Naive thymus-derived CD4-positive, alpha-beta T cell (primary cell): ENCODE measurements at regions not wholly inside any gene's neighbourhood (a gene's known extent, or its start where the extent isn't known, plus 50 kb on each side); places are given as distances from the start of the nearest gene placed in this dataset.

Experiments
- ATAC-seq: fragments of 150-1000 bp; cut with Tn5 transposase; 2 replicates; pipeline ENCODE4 v1.10.0; 2021; ENCODE audit warnings: mild to moderate bottlenecking, moderate library complexity
- CTCF ChIA-PET: fragments of 350-600 bp; sonication (Branson Sonifier 250); formaldehyde crosslinking; loops from one replicate; lab custom pipeline; 2021; ENCODE audit warnings: antibody characterized with exemption; lab: Charles Lee
- POLR2A ChIA-PET: fragments of 350-600 bp; sonication (Branson Sonifier 250); formaldehyde crosslinking; loops from one replicate; lab custom pipeline; 2021; ENCODE audit warnings: antibody characterized with exemption, inconsistent platforms; lab: Charles Lee
- DNase-seq, 9 donors: peaks; one replicate each; pipeline versions ENCODE4 v3.0.0 to v3.0.0-alpha.2; 2020 to 2022; ENCODE audit warnings: mixed read lengths in 1 of 9
- H3K27ac ChIP-seq: one replicate; pipeline ENCODE4 v1.7.0; 2013; ENCODE audit warnings: mild to moderate bottlenecking, low read depth, low read length, moderate library complexity
- H3K27me3 ChIP-seq, 2 donors: one replicate each; pipeline ENCODE4 v1.7.0; 2013; ENCODE audit warnings: low read length in 2 of 2, mild to moderate bottlenecking in 2 of 2, moderate library complexity in 2 of 2; ENCODE audit not compliant: control insufficient read depth in 2 of 2, insufficient read depth in 2 of 2
- H3K36me3 ChIP-seq, 3 experiments: 1 replicate in 2 of 3; 2 replicates in 1 of 3; pipeline ENCODE4 v1.7.0; 2013; ENCODE audit warnings: low read length in 3 of 3, mild to moderate bottlenecking in 3 of 3, moderate library complexity in 1 of 3; ENCODE audit not compliant: insufficient read depth in 3 of 3, control insufficient read depth in 2 of 3
- H3K4me1 ChIP-seq, 2 donors: one replicate each; pipeline ENCODE4 v1.7.0; 2013; ENCODE audit warnings: low read length in 2 of 2, mild to moderate bottlenecking in 2 of 2, moderate library complexity in 1 of 2; ENCODE audit not compliant: control insufficient read depth in 2 of 2, insufficient read depth in 2 of 2
- H3K4me3 ChIP-seq: 2 replicates; pipeline ENCODE4 v1.7.0; 2013; ENCODE audit warnings: mild to moderate bottlenecking, low read length
- H3K9me3 ChIP-seq, 3 experiments: 1 replicate in 2 of 3; 2 replicates in 1 of 3; pipeline ENCODE4 v1.7.0; 2013; ENCODE audit warnings: low read length in 3 of 3; ENCODE audit not compliant: control insufficient read depth in 2 of 3
- H3K27ac Mint-ChIP-seq, 9 donors: one replicate each; pipeline ENCODE4 v1.8.0; 2020 to 2022; ENCODE audit warnings: mixed read lengths in 9 of 9, mild to moderate bottlenecking in 8 of 9, moderate library complexity in 5 of 9, inconsistent platforms in 2 of 9
- H3K27me3 Mint-ChIP-seq, 5 donors: one replicate each; pipeline ENCODE4 v1.8.0; 2021 to 2022; ENCODE audit warnings: mixed read lengths in 5 of 5, mild to moderate bottlenecking in 1 of 5
- H3K36me3 Mint-ChIP-seq, 5 donors: one replicate each; pipeline ENCODE4 v1.8.0; 2020 to 2022; ENCODE audit warnings: mixed read lengths in 5 of 5, mild to moderate bottlenecking in 3 of 5, inconsistent platforms in 1 of 5
- H3K4me1 Mint-ChIP-seq, 7 donors: one replicate each; pipeline ENCODE4 v1.8.0; 2020 to 2022; ENCODE audit warnings: mixed read lengths in 7 of 7, mild to moderate bottlenecking in 3 of 7, inconsistent platforms in 1 of 7
- H3K4me3 Mint-ChIP-seq, 10 donors: one replicate each; pipeline ENCODE4 v1.8.0; 2020 to 2022; ENCODE audit warnings: mild to moderate bottlenecking in 10 of 10, mixed read lengths in 10 of 10, moderate library complexity in 6 of 10, inconsistent platforms in 2 of 10
- H3K9me3 Mint-ChIP-seq, 11 donors: one replicate each; pipeline ENCODE4 v1.8.0; 2020 to 2022; ENCODE audit warnings: mixed read lengths in 11 of 11, mild to moderate bottlenecking in 4 of 11, inconsistent platforms in 1 of 11, moderate library complexity in 1 of 11
- intact Hi-C, 2 donors: fragments of 100-400 bp; cut with micrococcal nuclease; formaldehyde crosslinking; loops; one replicate each; pipeline ENCODE4 v1.15.1; 2023

GRCh38 chr16:81185416-81185815 lies 53.1 kb upstream of the BCO1 start:
- Mint-ChIP-seq H3K4me1 (no peaks in the 10 kb centered on the region), H3K27me3 (peaks cover 0 to 4% (median 2%) of the 10 kb centered on the region in 5 donors), H3K27ac (no peak overlapping the region), H3K9me3 (no peaks in the 10 kb centered on the region), H3K36me3 (no peaks in the 10 kb centered on the region), H3K4me3 (no peak overlapping the region)
- Histone ChIP-seq H3K4me3 (no peak overlapping the region), H3K27me3 (no peaks in the 10 kb centered on the region), H3K9me3 (no peaks in the 10 kb centered on the region), H3K4me1 (no peaks in the 10 kb centered on the region), H3K36me3 (no peaks in the 10 kb centered on the region), H3K27ac (no peak overlapping the region)
- ChIA-PET POLR2A (no interaction called here), CTCF (no interaction called here)
- no peak for DNase-seq
- ATAC-seq: no peak
- intact Hi-C loops: no loop called here

- H3K4me1 Mint-ChIP-seq: no peaks in the 10 kb centered on the region
- Histone ChIP-seq H3K27ac (no peak overlapping the region), H3K4me1 (no peaks in the 10 kb centered on the region), H3K9me3 (no peaks in the 10 kb centered on the region), H3K27me3 (no peaks in the 10 kb centered on the region), H3K36me3 (no peaks in the 10 kb centered on the region), H3K4me3 (no peak overlapping the region)
- no peak for DNase-seq
- intact Hi-C loops: no loop called here
- ATAC-seq: no peak
- H3K27ac Mint-ChIP-seq: no peak overlapping the region
- CTCF ChIA-PET: no interaction called here
- H3K36me3 Mint-ChIP-seq: no peaks in the 10 kb centered on the region
- H3K9me3 Mint-ChIP-seq: no peaks in the 10 kb centered on the region
- peaks cover 0 to 10% (median 3%) of the 10 kb centered on the region in 5 donors for H3K27me3 Mint-ChIP-seq
- POLR2A ChIA-PET: no interaction called here
- no peak overlapping the region for H3K4me3 Mint-ChIP-seq
Observed at GRCh38 chr16:81181013-81181720, 57.3 kb upstream of the BCO1 start.

- Histone ChIP-seq H3K36me3 (no peaks in the 10 kb centered on the region), H3K4me1 (no peaks in the 10 kb centered on the region), H3K4me3 (no peak overlapping the region), H3K27me3 (no peaks in the 10 kb centered on the region), H3K9me3 (no peaks in the 10 kb centered on the region), H3K27ac (no peak overlapping the region)
- no peaks in the 10 kb centered on the region for H3K9me3 Mint-ChIP-seq
- ChIA-PET POLR2A (no interaction called here), CTCF (no interaction called here)
- H3K4me3 Mint-ChIP-seq: no peak overlapping the region
- no peaks in the 10 kb centered on the region for H3K4me1 Mint-ChIP-seq
- H3K27ac Mint-ChIP-seq: no peak overlapping the region
- no peaks in the 10 kb centered on the region for H3K36me3 Mint-ChIP-seq
- intact Hi-C loops: no loop called here
- DNase-seq: no peak
- ATAC-seq: no peak
- peaks cover 0 to 14% (median 3%) of the 10 kb centered on the region in 5 donors for H3K27me3 Mint-ChIP-seq
Observed at GRCh38 chr16:81180578-81180977, 57.9 kb upstream of the BCO1 start.

- Histone ChIP-seq H3K36me3 (no peaks in the 10 kb centered on the region), H3K27ac (no peak overlapping the region), H3K9me3 (no peaks in the 10 kb centered on the region), H3K4me1 (no peaks in the 10 kb centered on the region), H3K4me3 (no peak overlapping the region), H3K27me3 (no peaks in the 10 kb centered on the region)
- H3K4me1 Mint-ChIP-seq: no peaks in the 10 kb centered on the region
- H3K4me3 Mint-ChIP-seq: no peak overlapping the region
- no peak for ATAC-seq
- CTCF ChIA-PET: no interaction called here
- H3K27me3 Mint-ChIP-seq: peaks cover 0 to 18% (median 4%) of the 10 kb centered on the region in 5 donors
- H3K9me3 Mint-ChIP-seq: no peaks in the 10 kb centered on the region
- intact Hi-C loops: no loop called here
- H3K27ac Mint-ChIP-seq: no peak overlapping the region
- POLR2A ChIA-PET: no interaction called here
- no peaks in the 10 kb centered on the region for H3K36me3 Mint-ChIP-seq
- DNase-seq: no peak
Observed at GRCh38 chr16:81179219-81179618, 59.3 kb upstream of the BCO1 start.

DNA sequence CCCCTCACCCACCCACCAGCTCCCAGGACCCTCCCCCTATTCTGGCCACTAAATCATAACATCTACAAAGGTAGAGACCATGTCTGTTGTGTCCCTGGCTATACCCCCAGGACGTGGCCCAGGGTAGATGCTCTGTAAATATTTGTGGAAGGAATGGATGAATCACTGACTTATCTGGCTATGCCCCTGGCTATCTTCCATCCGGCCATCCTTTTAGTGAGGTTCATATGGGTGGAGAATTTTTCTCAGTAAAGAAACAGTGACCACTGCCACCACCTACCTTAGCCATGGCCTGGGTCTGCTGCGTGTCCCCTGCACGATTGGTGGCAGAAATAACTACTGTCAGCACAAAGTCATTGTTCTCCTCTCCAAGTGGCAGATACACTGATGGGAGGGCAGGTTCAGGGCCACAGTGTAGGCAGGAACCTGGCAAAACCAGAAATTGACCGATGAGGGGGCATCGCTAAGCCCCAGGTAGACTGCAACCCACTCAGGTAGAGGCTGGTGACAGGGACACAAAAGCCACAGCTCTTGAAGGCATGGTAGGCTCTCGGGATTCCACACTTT lies 63.1 kb upstream of the BCO1 start:
- H3K4me3 ChIP-seq: no peak overlapping the region
- ChIA-PET CTCF (no interaction called here), POLR2A (no interaction called here)
- no peaks in the 10 kb centered on the region for H3K27me3 ChIP-seq
- DNase-seq: no peak
- no peaks in the 10 kb centered on the region for H3K9me3 ChIP-seq
- H3K4me1 ChIP-seq: no peaks in the 10 kb centered on the region
- H3K27me3 Mint-ChIP-seq: peaks cover 0 to 17% (median 5%) of the 10 kb centered on the region in 5 donors
- no peak overlapping the region for H3K27ac ChIP-seq
- intact Hi-C loops: no loop called here
- no peak for ATAC-seq
- H3K4me1 Mint-ChIP-seq: no peaks in the 10 kb centered on the region
- no peak overlapping the region for H3K4me3 Mint-ChIP-seq
- no peaks in the 10 kb centered on the region for H3K9me3 Mint-ChIP-seq
- no peaks in the 10 kb centered on the region for H3K36me3 ChIP-seq
- H3K27ac Mint-ChIP-seq: no peak overlapping the region
- no peaks in the 10 kb centered on the region for H3K36me3 Mint-ChIP-seq

DNA sequence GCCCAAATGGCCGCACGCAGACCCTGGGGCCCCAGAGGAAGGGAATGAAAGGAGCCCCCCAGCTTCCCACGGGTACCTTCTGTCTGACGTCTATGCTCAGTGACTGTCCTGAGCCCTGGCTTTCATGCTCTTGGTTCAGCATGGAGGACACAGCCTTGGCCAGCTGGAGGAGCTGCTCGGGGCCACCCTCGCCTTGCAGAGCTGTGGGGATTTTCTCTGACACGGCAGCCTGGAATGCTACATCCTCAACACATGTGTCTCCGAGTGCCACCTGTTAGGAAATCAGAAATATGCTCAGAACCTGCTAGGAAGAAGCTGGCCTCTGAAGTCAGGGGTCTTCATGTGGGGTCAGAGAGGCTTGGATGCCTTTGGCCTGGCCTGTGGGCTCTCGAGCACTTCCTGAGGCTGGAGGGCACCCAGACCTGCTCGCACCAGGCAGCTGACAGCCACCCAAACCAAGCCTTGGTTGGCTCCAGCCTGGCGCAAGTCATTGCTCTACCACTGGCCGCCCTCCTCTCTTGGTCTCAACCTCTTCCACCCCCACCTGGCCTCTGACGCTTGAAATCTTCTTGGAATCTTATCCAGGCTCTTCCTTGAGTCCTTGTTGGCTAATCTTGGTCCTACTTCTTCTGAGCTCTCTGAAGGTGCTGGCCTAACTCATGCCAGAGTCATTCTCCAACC lies 63.7 kb upstream of the BCO1 start:
- H3K9me3 ChIP-seq: no peaks in the 10 kb centered on the region
- POLR2A ChIA-PET: no interaction called here
- CTCF ChIA-PET: no interaction called here
- no peaks in the 10 kb centered on the region for H3K9me3 Mint-ChIP-seq
- peaks cover 0 to 16% (median 9%) of the 10 kb centered on the region in 5 donors for H3K27me3 Mint-ChIP-seq
- no peak overlapping the region for H3K27ac ChIP-seq
- H3K4me3 Mint-ChIP-seq: no peak overlapping the region
- no peaks in the 10 kb centered on the region for H3K36me3 ChIP-seq
- intact Hi-C loops: no loop called here
- no peak overlapping the region for H3K4me3 ChIP-seq
- no peaks in the 10 kb centered on the region for H3K4me1 Mint-ChIP-seq
- H3K4me1 ChIP-seq: no peaks in the 10 kb centered on the region
- no peak for ATAC-seq
- H3K27ac Mint-ChIP-seq: no peak overlapping the region
- no peaks in the 10 kb centered on the region for H3K27me3 ChIP-seq
- DNase-seq: no peak
- no peaks in the 10 kb centered on the region for H3K36me3 Mint-ChIP-seq
